ENCODE measurements at regions not wholly inside any gene's neighbourhood (a gene's known extent, or its start where the extent isn't known, plus 50 kb on each side); places are given as distances from the start of the nearest gene placed in this dataset.
"Not testable (repeated sequence)": the region's sequence is repeated elsewhere in the genome, so short reads cannot be mapped to it uniquely, and the experiment has no call there.

DNA sequence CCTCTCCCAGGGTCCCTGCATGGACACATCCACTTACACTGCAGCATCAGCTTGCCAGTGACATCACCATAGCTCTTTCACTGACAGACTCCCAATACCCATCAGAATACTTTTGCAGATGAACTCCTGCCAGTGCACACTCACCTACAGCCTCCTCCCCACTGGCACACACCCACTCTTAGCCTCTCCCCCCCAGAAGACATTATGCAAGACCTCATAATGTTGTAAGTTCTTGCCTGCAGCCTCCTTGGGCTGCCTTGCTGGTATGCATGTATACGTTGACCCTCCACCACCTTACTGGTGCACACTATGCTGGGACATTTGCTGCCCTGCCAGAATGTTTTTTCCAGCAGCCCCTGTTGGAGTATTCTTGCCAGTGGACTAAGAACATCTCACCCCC lies 324.2 kb downstream of the AEBP2 start:
- DNase-seq (ENCODE audit: low read depth in 2 of 2) = no peak

DNA sequence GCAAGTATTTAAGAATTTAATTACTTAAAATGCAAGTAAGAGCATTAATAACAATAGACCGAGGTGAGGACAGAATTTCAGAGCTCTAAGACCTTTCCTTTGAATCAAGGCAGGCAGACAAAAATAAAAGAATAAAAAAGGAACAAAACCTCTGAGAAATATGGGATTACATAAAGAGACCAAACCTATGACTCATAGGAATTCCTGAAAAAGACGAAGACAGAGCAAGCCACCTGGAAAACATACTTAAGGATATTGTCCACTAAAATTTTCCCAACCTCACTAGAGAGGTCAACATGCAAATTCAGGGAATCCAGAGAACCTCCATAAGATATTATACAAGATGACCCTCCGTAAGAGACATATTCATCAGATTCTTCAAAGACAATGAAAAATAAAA lies 325.1 kb downstream of the AEBP2 start:
- DNase-seq (ENCODE audit: low read depth in 2 of 2) = peak in 1 of 2 donors; percentile 51

DNA sequence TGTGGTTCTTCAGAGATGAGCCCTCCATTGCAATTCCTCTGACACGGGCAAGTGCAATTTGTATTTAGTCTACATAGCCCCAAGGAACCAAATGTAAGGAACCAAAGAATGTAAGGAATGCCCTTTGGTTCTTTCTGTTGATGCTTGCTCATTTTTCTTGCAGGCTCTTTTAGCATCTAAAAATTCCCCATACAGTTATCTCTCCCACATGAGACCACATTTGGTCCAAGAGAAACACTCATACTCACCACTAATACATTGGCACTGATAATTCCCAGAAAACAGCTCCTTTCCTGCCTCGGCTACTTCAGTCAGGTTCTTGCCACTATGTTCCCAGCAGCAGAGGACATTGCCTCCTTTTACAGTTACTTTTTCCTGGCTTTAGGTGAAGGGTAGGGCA lies 332.6 kb downstream of the AEBP2 start:
- peak in 1 of 2 donors; percentile 19 for DNase-seq (ENCODE audit: low read depth in 2 of 2)

DNA sequence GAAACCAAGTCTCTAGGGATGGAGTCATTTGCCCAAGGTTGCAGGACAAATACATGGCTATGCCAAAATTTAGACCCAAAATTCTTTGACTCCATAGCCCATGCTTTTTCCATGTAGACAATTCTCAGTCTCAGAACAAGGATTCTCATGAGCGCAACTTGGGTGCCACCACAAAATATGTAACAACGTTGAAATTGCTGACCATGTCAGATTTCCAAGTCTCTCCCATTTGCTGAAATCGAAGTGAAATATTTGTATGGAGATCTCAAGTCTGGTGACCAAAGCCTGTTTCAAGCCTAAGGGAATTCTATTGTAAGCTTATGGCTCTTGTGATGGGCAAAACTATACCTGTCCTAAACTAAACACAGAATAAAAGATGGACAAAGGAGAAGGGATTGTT lies 333.5 kb downstream of the AEBP2 start:
- no peak for DNase-seq (ENCODE audit: low read depth in 2 of 2)

DNA sequence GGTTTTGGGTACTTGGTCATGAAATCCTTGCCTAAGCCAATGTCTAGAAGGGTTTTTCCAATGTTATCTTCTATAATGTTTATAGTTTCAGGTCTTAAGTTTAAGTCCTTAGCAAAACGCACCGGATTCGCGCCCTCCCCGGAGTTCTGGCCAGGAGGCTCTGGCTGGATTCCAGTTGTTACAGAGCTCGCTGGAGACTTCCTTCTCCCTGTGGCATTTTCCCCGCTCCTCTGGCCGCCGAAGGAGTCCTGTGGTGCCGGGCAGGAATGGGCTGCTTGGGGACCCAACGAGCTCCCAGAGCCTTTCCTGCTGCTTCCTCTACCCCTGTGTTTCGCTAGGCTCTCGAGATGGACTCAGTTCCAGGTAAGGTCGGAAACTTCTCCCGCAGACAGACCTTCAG lies 335.9 kb downstream of the AEBP2 start:
- no peak for DNase-seq (ENCODE audit: low read depth in 2 of 2)

DNA sequence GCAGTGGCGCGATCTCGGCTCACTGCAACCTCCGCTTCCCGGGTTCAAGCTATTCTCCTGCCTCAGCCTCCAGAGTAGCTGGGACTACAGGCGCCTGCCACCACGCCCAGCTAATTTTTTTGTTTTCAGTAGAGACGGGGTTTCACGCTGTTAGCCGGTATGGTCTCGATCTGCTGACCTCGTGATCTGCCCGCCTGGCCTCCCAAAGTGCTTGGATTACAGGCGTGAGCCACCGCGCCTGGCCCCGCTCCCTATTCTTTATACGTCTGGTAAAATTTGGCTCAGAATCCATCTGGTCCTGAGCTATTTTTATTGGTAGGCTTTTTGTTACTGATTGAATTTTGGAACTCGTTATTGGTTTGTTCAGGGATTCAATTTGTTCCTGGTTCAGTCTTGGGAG lies 336.7 kb downstream of the AEBP2 start:
- not testable (repeated sequence) for DNase-seq (ENCODE audit: low read depth in 2 of 2)

DNA sequence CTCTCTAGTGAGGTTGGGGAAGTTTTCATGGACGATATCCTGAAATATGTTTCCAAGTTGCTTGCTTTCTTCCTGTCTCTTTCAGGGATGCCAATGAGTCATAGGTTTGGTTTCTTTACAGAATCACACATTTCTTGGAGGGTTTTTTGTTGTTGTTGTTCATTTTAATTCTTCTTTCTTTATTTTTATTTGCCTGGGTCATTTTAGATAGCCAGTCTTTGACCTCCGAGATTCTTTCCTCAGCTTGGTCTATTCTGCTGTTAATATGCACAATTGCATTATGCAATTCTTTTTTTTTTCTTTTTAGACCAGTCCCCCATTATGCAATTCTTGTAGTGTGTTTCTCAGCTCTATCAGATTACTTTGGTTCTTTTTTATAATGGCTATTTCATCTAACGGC lies 338.9 kb downstream of the AEBP2 start:
- peak in 1 of 2 donors; percentile 66 for DNase-seq (ENCODE audit: low read depth in 2 of 2)

DNA sequence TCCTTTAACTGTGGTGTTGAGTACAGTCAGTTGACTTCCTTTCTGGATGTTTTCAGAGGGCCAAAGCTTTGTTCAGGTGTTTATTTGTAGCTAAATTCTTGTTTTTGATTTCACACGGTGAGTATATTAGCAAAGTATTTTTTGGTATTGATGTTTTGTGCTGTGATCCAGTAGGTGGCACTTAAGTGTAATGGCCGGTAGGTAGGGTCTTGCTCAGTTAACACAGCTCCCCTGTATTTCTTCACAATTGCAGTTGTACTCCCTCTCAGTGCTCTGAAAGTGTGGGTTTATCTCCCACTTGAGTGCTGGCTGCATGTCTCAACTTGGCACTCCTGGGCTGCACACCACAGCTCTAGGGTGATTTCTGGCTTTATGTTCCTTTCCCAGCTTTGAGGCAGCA lies 339.5 kb downstream of the AEBP2 start:
- peak in 1 of 2 donors; percentile 48 for DNase-seq (ENCODE audit: low read depth in 2 of 2)

DNA sequence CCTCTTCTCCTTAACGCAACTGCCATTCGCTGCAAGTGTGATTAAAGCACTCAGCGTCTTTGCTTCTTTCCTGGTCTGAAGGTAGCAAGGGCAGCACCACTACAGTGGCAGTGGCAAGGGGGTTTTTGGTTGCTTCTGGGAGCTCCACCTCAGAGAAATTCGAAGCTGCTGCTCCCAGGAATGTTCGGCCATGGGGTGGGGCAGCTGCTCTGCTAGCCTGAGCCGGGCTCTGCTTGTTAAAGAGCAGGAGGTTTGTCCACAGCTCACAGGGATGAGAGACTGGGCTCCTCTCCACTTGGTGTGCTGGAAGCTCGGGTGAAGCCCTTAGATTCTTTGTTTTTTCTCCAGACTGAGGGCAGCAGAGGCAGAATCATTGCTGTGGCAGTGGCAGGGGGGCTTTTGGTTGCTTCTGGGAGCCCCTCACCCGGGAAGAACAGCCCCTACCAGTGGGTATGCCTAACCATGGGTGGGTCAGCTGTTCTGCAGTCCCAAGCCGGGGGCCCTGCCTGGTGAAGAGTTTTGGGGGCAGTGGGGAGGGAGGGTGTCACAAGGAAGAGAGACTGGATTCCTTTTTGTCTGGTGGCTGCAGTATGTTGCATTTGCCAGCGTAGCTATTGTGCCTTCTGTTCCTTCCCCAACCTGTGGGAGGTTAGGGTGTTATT lies 340.2 kb downstream of the AEBP2 start:
- no peak for DNase-seq (ENCODE audit: low read depth in 2 of 2)

DNA sequence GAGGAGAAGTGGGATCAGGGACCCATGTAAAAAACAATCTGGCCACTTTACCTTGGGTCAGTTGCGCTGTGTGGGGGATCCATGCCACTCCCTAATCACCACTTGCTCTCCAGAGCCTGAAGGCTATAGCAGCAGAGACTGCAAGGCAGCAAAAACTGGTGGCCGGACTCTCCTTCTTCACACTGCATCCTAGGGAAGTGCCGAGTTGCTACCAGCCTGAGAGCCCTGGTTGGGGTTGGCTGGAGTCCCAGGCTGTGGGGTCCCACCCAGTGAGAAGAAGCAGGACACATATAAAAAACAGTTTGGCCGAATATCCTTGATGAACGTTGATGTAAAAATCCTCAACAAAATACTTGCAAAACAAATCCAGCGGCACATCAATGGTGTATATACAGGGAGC lies 341.2 kb downstream of the AEBP2 start:
- no peak for DNase-seq (ENCODE audit: low read depth in 2 of 2)

DNA sequence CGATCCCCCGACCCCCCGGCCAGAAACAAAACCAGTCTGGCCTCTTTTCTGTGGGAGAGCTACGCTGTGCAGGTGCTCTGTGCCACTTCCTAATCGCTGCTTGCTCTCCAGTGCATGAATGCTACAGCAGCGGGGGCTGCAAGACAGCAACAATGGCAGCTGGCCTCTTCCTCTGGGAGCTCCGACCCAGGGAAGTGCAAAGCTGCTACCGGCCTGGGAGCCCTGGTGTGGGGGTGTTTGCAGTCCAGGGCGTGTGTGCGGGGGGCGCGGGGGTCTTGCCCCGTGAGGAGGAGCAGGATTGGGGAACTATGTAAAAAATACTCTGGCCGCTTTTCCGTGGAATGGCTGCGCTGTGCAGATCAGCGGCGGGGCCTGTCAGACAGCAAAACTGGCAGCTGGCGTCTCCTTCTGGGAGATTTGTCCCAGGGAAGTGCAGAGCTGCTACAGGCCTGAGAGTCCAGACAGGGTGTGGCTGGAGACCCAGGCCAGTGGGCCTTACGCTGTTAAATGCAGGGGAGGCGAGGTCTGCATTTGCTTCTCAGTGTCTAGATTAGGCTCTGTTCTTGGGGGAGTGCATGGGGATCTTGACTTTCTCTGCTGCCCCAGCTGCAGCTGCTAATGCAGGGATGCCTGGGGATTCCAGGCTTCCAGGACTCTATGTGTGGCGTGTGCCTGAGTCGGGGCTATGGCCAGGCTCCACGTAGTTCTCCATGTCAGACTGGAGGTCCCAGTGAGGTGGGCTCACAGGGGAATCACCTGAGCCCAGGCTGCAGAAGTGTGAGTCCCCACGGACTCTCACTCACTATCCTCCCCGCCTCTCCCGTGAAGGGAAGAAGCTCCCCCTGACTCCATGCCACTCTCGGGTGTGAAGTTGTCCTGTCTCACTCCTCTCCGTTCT lies 344.5 kb downstream of the AEBP2 start:
- DNase-seq (ENCODE audit: low read depth in 2 of 2) = no peak

DNA sequence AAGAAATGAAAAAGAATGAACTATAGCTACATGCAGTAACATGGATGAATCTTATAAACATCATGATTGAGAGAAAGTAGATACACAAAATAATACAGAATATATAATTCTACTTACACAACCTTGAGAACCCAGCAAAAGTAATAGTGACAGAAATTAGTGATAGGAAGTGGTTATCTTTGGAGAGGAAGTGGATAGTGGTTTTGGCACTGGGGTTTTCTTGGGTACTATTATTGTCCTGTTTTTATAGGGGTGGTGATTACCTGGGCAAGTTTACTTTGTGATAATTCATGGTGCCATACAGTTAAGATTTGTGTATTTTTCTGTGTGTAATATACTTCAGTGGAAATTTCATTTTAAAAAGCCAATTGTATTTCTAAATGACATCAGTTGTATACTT lies 352.7 kb downstream of the AEBP2 start:
- no peak for DNase-seq (ENCODE audit: low read depth in 2 of 2)

DNA sequence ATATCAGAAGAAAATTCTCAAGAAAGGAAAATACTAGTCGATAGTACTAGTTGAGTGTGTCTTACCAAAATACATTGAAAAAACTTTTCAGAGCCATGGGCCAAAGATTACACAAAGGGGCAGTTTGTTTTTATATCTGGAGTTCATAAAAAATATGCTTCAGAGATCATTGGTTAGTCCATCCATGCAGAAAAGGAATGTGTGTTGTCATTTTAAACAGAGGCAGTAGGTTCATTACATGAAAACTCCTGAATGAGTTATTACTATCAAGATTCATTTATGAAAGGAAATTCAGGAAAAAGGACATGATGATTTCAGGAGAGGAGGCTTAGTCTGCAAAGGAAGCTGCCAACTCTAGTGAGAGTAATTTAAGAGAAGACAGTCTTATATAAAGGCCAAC lies 354.8 kb downstream of the AEBP2 start:
- no peak for DNase-seq (ENCODE audit: low read depth in 2 of 2)

DNA sequence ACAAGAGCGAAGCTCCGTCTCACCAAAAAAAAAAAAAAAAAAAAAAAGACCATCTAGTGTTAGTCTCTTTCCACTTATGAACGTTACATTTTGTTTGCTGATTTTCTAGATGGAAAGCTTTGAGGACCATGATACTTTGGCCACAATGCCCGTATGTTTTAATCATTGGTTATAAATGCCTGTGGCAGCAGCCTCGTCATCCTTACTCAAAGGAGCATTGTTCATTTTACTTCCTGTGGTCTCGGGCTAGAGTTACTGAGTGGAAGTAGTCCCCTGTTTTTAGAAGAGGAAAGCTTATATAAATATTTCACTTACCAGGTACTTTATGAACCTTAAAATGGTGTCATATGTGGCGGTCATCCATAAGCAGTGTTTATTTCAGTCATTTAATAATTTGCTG lies 359.9 kb downstream of the AEBP2 start:
- peak in 1 of 2 donors; percentile 24 for DNase-seq (ENCODE audit: low read depth in 2 of 2)

DNA sequence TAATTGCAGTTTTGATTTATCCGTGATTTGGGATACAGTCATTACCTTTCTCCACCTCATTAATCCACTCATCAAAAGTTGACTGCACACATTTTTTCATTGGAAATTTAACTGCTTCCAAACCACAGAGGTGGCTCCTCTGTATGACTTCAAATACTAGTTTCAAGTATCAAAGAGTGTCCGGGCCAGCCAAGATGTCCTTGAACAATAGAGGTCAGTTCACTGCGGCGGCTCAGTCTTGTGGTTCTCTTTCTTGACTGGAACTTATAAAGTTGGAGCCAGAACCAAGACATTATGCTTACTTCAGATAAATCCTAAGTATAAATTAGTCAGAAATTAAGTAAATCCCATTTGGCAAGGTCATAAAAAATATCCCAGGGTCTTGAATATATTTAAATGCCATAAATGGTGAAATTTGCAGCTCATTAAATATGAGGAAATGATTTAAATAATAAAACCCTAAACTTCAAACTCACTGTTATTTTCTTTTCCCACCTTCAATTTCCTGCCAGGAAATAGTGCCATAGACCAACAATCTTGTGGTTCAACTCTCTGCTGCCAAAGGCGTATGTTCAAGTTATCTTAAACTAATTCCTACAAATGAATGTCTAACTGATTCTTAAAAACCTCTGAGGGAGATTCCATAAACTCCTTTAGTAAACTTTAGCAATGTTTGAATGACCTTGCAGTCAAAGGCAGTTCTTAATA lies 360.8 kb downstream of the AEBP2 start:
- peak in 1 of 2 donors; percentile 52 for DNase-seq (ENCODE audit: low read depth in 2 of 2)

DNA sequence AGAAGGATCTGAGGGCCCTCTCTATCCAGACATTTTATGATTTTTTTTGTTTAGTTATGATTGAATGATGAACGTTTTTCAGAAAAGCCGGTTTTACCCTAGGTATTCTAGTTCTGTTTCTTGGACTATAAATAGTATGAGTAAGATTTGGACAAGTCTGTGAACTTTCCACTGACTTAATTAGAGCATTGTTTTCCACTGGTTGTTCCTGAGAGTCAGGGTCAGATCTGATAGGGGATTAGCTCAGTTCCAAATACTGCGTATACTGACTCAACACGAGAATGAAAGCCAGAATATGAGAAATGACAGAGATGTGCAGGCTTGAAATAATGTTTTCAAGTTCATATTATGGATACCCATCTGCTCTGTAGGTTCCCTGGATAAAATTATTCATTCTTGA lies 361.6 kb downstream of the AEBP2 start:
- peak in 1 of 2 donors; percentile 78 for DNase-seq (ENCODE audit: low read depth in 2 of 2)

DNA sequence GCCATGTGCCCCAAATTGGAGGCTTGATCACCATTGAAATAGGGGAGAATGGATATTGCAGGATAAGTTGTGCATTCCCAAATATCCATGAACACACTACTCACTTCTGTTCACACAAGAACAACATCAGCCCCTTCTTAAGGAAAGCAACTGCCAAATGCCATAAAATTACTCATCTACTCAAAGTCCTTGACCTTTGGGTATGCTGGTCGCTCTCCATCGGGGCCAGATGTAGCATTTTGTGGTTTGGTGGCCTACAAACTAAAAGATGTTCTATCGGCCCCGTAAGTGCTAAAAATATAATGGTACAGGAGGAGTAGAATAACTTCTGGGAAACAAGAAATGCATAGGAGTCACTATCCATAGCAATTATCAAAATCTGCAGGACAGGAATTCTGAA lies 362.6 kb downstream of the AEBP2 start:
- no peak for DNase-seq (ENCODE audit: low read depth in 2 of 2)

DNA sequence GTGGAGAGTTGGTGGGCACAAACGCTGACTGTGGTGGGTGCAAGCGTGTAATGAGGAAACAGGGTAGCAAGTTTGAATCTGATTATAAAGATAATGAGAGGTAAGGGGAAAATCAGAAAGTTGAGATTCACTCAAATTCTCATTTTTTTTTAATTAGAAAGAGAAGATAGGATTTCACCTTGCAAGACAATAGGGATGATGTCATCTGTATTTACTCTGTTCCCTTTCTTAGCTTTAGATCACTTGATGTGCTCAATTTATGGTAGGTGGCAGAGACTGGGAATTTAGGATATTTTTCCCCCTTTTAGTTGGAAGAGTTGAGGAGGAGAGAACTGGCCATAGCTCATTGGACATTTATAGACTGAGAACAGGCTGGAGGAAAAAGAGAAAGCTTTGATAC lies 363.6 kb downstream of the AEBP2 start:
- DNase-seq (ENCODE audit: low read depth in 2 of 2) = no peak

DNA sequence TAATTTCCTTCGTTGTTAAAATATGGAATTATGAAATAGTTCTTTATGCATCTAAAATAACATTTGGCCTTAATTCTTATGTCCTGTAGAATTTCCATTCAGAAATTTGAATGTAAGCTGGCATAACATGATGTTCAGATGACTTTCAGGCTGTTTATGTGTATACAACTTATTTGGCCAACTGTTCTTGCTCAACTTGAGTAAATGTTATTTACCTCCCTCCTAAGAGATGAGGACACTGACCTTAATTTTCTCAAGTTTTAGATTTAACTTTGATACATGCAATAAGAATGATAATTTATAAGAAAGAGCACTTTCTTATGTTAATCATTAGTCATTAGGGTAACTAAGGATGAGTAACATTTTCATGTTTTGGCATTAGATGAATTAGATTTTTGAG lies 365.4 kb downstream of the AEBP2 start:
- no peak for DNase-seq (ENCODE audit: low read depth in 2 of 2)

DNA sequence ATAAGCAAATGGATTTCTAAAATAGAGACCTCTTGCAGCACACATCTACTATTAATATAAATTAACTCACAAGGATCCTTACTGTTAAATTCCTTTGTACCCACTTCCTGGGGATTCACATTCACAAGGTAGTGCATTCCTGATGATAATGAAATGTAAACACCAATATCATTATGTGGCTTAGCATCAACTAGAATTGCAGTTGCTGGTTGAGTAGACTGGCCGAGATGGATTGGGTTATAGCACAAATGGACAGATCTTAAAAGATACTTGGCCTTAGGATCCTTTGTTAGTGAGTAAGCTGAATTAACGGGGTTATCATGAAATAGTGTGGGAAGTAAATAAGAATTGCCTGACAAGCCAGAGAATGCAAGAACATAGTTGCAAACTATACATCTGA lies 369.1 kb downstream of the AEBP2 start:
- DNase-seq (ENCODE audit: low read depth in 2 of 2) = no peak

DNA sequence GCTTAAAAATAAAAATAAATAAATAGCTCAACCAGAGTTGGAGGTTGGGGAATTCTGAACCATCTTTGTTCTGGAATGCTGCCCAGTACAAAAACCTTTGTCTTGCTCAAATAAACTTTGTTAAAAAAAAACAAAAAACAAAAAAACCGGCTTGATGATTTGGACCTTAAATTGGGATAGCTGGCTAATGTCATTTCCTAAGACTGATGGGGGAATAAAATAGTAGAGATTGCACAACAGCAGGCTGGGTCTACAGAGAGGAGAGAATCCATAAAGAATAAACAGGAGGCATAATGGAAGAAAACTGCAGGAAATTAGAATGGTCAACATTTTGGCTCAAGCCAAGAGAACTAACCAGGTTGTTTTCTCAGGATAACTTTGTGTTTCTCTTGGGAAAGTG lies 370.9 kb downstream of the AEBP2 start:
- peak; percentile 3 to 37 for DNase-seq (ENCODE audit: low read depth in 2 of 2)

DNA sequence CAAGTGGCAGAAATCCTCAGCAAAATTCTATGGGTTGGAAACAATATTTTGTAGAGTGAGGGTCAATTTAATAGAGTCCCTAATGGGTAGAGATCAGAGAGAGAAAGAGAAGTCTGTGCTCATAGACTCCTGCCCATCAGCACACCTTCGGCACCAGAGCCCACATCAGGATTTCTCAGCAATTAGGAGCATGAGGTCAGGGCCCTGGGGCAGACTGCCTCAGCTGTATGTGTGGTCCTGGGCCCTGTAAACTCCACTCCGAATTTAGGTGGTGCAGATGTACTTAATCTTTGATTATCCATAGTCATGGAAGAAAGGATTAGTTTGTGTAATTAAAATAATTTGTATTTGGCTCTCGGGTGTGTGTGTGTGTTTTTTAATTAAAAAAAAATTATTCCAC lies 372.6 kb downstream of the AEBP2 start:
- no peak for DNase-seq (ENCODE audit: low read depth in 2 of 2)
